Activated naive CD4-positive, alpha-beta T cell treated with anti-CD3 and anti-CD28 coated beads, Interleukin-2, amount 10 ng/mL, durations not matched to agents 7 days and 5 days (primary cell): ENCODE measurements at regions not wholly inside any gene's neighbourhood (a gene's known extent, or its start where the extent isn't known, plus 50 kb on each side); places are given as distances from the start of the nearest gene placed in this dataset.

ENCODE experiments used
- CTCF ChIA-PET: fragments of 350-600 bp; sonication (Branson Sonifier 250); formaldehyde crosslinking; loops from one replicate; lab custom pipeline; 2021; ENCODE audit warnings: antibody characterized with exemption; lab: Charles Lee
- DNase-seq: peaks from one replicate; pipeline ENCODE4 v3.0.0-alpha.2; 2020
- H3K27ac Mint-ChIP-seq: one replicate; pipeline ENCODE4 v1.8.0; 2021; ENCODE audit warnings: mild to moderate bottlenecking, moderate library complexity, mixed read lengths
- H3K27me3 Mint-ChIP-seq: one replicate; pipeline ENCODE4 v1.8.0; 2021; ENCODE audit warnings: mild to moderate bottlenecking, mixed read lengths
- H3K36me3 Mint-ChIP-seq: one replicate; pipeline ENCODE4 v1.8.0; 2021; ENCODE audit warnings: mixed read lengths
- H3K4me1 Mint-ChIP-seq: one replicate; pipeline ENCODE4 v1.8.0; 2021; ENCODE audit warnings: mixed read lengths
- H3K4me3 Mint-ChIP-seq: one replicate; pipeline ENCODE4 v1.8.0; 2021; ENCODE audit warnings: mild to moderate bottlenecking, moderate library complexity, mixed read lengths
- H3K9me3 Mint-ChIP-seq: one replicate; pipeline ENCODE4 v1.8.0; 2021; ENCODE audit warnings: mixed read lengths

GRCh38 chrX:25076941-25077500, 61.3 kb upstream of the ARX start:
- H3K27me3 Mint-ChIP-seq, result no peaks in the 10 kb centered on the region
- CTCF ChIA-PET, result no interaction called here
- no peaks in the 10 kb centered on the region for H3K9me3 Mint-ChIP-seq
- H3K27ac Mint-ChIP-seq, result no peak overlapping the region
- H3K36me3 Mint-ChIP-seq, result no peaks in the 10 kb centered on the region
- no peak for DNase-seq
- H3K4me3 Mint-ChIP-seq, result no peak overlapping the region
- H3K4me1 Mint-ChIP-seq, result no peaks in the 10 kb centered on the region

GRCh38 chrX:25072247-25072646, 56.5 kb upstream of the ARX start:
- Mint-ChIP-seq H3K36me3 (peaks cover 1% of the 10 kb centered on the region), H3K27me3 (no peaks in the 10 kb centered on the region), H3K27ac (no peak overlapping the region), H3K4me1 (peaks cover 14% of the 10 kb centered on the region), H3K4me3 (no peak overlapping the region), H3K9me3 (peaks cover 3% of the 10 kb centered on the region)
- CTCF ChIA-PET, result no interaction called here
- DNase-seq, result no peak

- Mint-ChIP-seq H3K36me3 (peaks cover 1% of the 10 kb centered on the region), H3K4me3 (no peak overlapping the region), H3K4me1 (peaks cover 24% of the 10 kb centered on the region), H3K27me3 (no peaks in the 10 kb centered on the region), H3K9me3 (peaks cover 3% of the 10 kb centered on the region), H3K27ac (no peak overlapping the region)
- no peak for DNase-seq
- CTCF ChIA-PET, result no interaction called here
Measured at GRCh38 chrX:25070038-25070437, 54.3 kb upstream of the ARX start.

- Mint-ChIP-seq H3K36me3 (peaks cover 1% of the 10 kb centered on the region), H3K9me3 (peaks cover 3% of the 10 kb centered on the region), H3K27me3 (no peaks in the 10 kb centered on the region), H3K4me3 (no peak overlapping the region), H3K27ac (no peak overlapping the region), H3K4me1 (peaks cover 24% of the 10 kb centered on the region)
- CTCF ChIA-PET, result no interaction called here
- no peak for DNase-seq
Measured at GRCh38 chrX:25069209-25069608, 53.4 kb upstream of the ARX start.

- Mint-ChIP-seq H3K4me1 (peaks cover 24% of the 10 kb centered on the region), H3K36me3 (peaks cover 1% of the 10 kb centered on the region), H3K4me3 (no peak overlapping the region), H3K9me3 (peaks cover 3% of the 10 kb centered on the region), H3K27me3 (no peaks in the 10 kb centered on the region), H3K27ac (peak overlapping the region; percentile 62)
- DNase-seq, result no peak
- CTCF ChIA-PET, result no interaction called here
Measured at GRCh38 chrX:25068340-25068739, 52.6 kb upstream of the ARX start.

GRCh38 chrX:25067271-25068172, 51.8 kb upstream of the ARX start:
- DNase-seq, result no peak
- CTCF ChIA-PET, result interaction anchor here (1.2 kb wide), 1 partner anchor 77 kb away, joined by 4 read pairs; no protein-coding TSS in a partner anchor
- Mint-ChIP-seq H3K27me3 (no peaks in the 10 kb centered on the region), H3K27ac (peak overlapping the region; percentile 62), H3K4me1 (peaks cover 24% of the 10 kb centered on the region), H3K9me3 (peaks cover 3% of the 10 kb centered on the region), H3K4me3 (no peak overlapping the region), H3K36me3 (peaks cover 1% of the 10 kb centered on the region)

GRCh38 chrX:25066131-25066530, 50.4 kb upstream of the ARX start:
- CTCF ChIA-PET, result no interaction called here
- no peak for DNase-seq
- Mint-ChIP-seq H3K4me3 (no peak overlapping the region), H3K9me3 (peaks cover 3% of the 10 kb centered on the region), H3K27ac (no peak overlapping the region), H3K4me1 (peaks cover 24% of the 10 kb centered on the region), H3K27me3 (no peaks in the 10 kb centered on the region), H3K36me3 (peaks cover 1% of the 10 kb centered on the region)
